Liver (tissue), 8 donors: ENCODE measurements at regions not wholly inside any gene's neighbourhood (a gene's known extent, or its start where the extent isn't known, plus 50 kb on each side); places are given as distances from the start of the nearest gene placed in this dataset.

Source experiments
- DNase-seq: peaks from one replicate; pipeline ENCODE4 v3.0.0-alpha.2; 2017; ENCODE audit warnings: low spot score
- H3K27ac ChIP-seq, 2 donors: one replicate each; pipeline ENCODE4 v1.7.0; 2013; ENCODE audit warnings: inconsistent platforms in 2 of 2, low read length in 2 of 2, control low read depth in 1 of 2, low read depth in 1 of 2, mild to moderate bottlenecking in 1 of 2
- H3K27me3 ChIP-seq, 4 donors: one replicate each; pipeline versions ENCODE4 v1.6.1 to v1.7.0; 2013; ENCODE audit warnings: low read length in 3 of 4, inconsistent platforms in 1 of 4, mild to moderate bottlenecking in 1 of 4, moderate library complexity in 1 of 4; ENCODE audit not compliant: control insufficient read depth in 4 of 4, insufficient read depth in 4 of 4
- H3K36me3 ChIP-seq, 4 donors: one replicate each; pipeline versions ENCODE4 v1.6.1 to v1.7.0; 2013; ENCODE audit warnings: low read length in 3 of 4, mild to moderate bottlenecking in 3 of 4, low read depth in 1 of 4, moderate library complexity in 1 of 4; ENCODE audit not compliant: control insufficient read depth in 4 of 4, insufficient read depth in 3 of 4
- H3K4me1 ChIP-seq, 4 donors: one replicate each; pipeline versions ENCODE4 v1.6.1 to v1.7.0; 2013; ENCODE audit warnings: low read length in 3 of 4, mild to moderate bottlenecking in 3 of 4, moderate library complexity in 1 of 4; ENCODE audit not compliant: control insufficient read depth in 4 of 4, insufficient read depth in 4 of 4
- H3K4me3 ChIP-seq, 3 donors: one replicate each; pipeline versions ENCODE4 v1.6.1 to v1.7.0; 2013; ENCODE audit warnings: low read length in 3 of 3, control low read depth in 1 of 3, low read depth in 1 of 3, mild to moderate bottlenecking in 1 of 3
- H3K9ac ChIP-seq, 2 donors: one replicate each; pipeline ENCODE4 v1.7.0; 2013; ENCODE audit warnings: low read length in 2 of 2, mild to moderate bottlenecking in 2 of 2, moderate library complexity in 2 of 2, control low read depth in 1 of 2, low read depth in 1 of 2
- H3K9me3 ChIP-seq, 4 donors: one replicate each; pipeline versions ENCODE4 v1.6.1 to v1.7.0; 2013; ENCODE audit warnings: low read length in 3 of 4; ENCODE audit not compliant: control insufficient read depth in 4 of 4
- EGR1 ChIP-seq, 2 donors: IDR thresholded peaks; 2 replicates each; pipeline ENCODE4 v1.6.1; 2016 to 2018; ENCODE audit warnings: antibody characterized with exemption in 2 of 2, low read depth in 2 of 2
- FOXA1 ChIP-seq: IDR thresholded peaks from 2 replicates; pipeline ENCODE4 v1.6.1; 2016; ENCODE audit warnings: antibody characterized with exemption
- FOXA2 ChIP-seq: IDR thresholded peaks from 2 replicates; pipeline ENCODE4 v1.6.1; 2016; ENCODE audit warnings: antibody characterized with exemption
- HNF4A ChIP-seq, 2 donors: conservative IDR thresholded peaks; 2 replicates each; pipeline ENCODE4 v1.6.1; 2016; ENCODE audit warnings: antibody characterized with exemption in 2 of 2, mild to moderate bottlenecking in 2 of 2
- HNF4G ChIP-seq: IDR thresholded peaks from 2 replicates; pipeline ENCODE4 v1.6.1; 2016; ENCODE audit warnings: antibody characterized with exemption
- JUND ChIP-seq, 2 donors: IDR thresholded peaks; 2 replicates each; pipeline ENCODE4 v1.6.1; 2016; ENCODE audit warnings: antibody characterized with exemption in 2 of 2
- NR2F2 ChIP-seq: IDR thresholded peaks from 2 replicates; pipeline ENCODE4 v1.6.1; 2016; ENCODE audit warnings: antibody characterized with exemption
- RAD21 ChIP-seq, 2 donors: IDR thresholded peaks; 2 replicates each; pipeline ENCODE4 v1.6.1; 2016; ENCODE audit warnings: antibody characterized with exemption in 2 of 2, mild to moderate bottlenecking in 2 of 2
- RXRA ChIP-seq, 2 donors: IDR thresholded peaks; 2 replicates each; pipeline ENCODE4 v1.6.1; 2017 to 2018; ENCODE audit warnings: antibody characterized with exemption in 2 of 2, mild to moderate bottlenecking in 1 of 2
- SP1 ChIP-seq: IDR thresholded peaks from 2 replicates; pipeline ENCODE4 v1.6.1; 2018; ENCODE audit warnings: antibody characterized with exemption, mild to moderate bottlenecking
- TAF1 ChIP-seq: conservative IDR thresholded peaks from 2 replicates; pipeline ENCODE4 v1.6.1; 2016; ENCODE audit warnings: antibody characterized with exemption, mild to moderate bottlenecking
- YY1 ChIP-seq: IDR thresholded peaks from 2 replicates; pipeline ENCODE4 v1.6.1; 2016; ENCODE audit warnings: antibody characterized with exemption, mild to moderate bottlenecking
- WGBS: extraction: QIAGEN DNeasy Blood & Tissue Kit; methylation state at CpG from one replicate; pipeline ENCODE4 v1.1.7; 2013; 5-methylcytosine and 5-hydroxymethylcytosine counted together
- TF ChIP-seq, protein P1 (sequence below): IDR thresholded peaks from 2 replicates; pipeline ENCODE4 v1.6.1; 2016; ENCODE audit warnings: antibody characterized with exemption, mild to moderate bottlenecking
- TF ChIP-seq, protein P2 (sequence below): fragments of 150-350 bp; IDR thresholded peaks from 2 replicates; pipeline ENCODE4 v1.5.1; 2017; ENCODE audit warnings: improper control_type of control experiment, low read depth, low read length; ENCODE audit not compliant: missing input control
- TF ChIP-seq, protein P3 (sequence below): IDR thresholded peaks from 2 replicates; pipeline ENCODE4 v1.6.1; 2016; ENCODE audit warnings: antibody characterized with exemption
- TF ChIP-seq, protein P4 (sequence below): IDR thresholded peaks from 2 replicates; pipeline ENCODE4 v1.6.1; 2016; ENCODE audit warnings: antibody characterized with exemption
- donor health status: healthy.
- donor health status: healthy.
- donor health status: healthy.
- donor health status: healthy.
- donor health status: healthy.

DNA sequence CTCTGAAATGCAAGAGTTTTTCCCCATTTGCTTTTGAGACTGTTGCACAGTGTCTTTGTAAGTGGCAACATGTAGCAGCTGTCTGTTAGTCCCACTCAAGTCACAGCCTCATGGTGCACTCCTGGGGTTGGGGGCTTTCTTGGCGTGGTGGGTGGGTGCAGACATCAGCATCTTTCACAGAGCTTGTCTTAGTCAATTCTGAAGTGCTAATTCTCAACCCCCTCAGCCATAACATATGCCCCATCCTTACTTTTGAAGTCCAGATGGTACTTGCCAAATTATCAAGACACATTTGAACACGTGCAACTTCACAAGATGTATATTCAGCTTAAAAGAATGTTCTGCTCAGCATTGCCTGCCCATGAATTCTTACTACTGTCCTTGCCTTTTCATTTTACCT is 87.1 kb downstream of the VCAM1 start:
- no peak for DNase-seq
- Histone ChIP-seq H3K27ac (no peak overlapping the region), H3K9ac (no peak overlapping the region), H3K4me3 (no peak overlapping the region), H3K4me1 (no peaks in the 10 kb centered on the region), H3K9me3 (no peaks in the 10 kb centered on the region), H3K27me3 (peaks cover 0 to 3% (median 0%) of the 10 kb centered on the region in 4 donors), H3K36me3 (no peaks in the 10 kb centered on the region)
- WGBS: 70% methylated on average over 2 of the region's 2 CpGs
- no peak for TF ChIP-seq HNF4G
- TF ChIP-seq, protein P1, sequence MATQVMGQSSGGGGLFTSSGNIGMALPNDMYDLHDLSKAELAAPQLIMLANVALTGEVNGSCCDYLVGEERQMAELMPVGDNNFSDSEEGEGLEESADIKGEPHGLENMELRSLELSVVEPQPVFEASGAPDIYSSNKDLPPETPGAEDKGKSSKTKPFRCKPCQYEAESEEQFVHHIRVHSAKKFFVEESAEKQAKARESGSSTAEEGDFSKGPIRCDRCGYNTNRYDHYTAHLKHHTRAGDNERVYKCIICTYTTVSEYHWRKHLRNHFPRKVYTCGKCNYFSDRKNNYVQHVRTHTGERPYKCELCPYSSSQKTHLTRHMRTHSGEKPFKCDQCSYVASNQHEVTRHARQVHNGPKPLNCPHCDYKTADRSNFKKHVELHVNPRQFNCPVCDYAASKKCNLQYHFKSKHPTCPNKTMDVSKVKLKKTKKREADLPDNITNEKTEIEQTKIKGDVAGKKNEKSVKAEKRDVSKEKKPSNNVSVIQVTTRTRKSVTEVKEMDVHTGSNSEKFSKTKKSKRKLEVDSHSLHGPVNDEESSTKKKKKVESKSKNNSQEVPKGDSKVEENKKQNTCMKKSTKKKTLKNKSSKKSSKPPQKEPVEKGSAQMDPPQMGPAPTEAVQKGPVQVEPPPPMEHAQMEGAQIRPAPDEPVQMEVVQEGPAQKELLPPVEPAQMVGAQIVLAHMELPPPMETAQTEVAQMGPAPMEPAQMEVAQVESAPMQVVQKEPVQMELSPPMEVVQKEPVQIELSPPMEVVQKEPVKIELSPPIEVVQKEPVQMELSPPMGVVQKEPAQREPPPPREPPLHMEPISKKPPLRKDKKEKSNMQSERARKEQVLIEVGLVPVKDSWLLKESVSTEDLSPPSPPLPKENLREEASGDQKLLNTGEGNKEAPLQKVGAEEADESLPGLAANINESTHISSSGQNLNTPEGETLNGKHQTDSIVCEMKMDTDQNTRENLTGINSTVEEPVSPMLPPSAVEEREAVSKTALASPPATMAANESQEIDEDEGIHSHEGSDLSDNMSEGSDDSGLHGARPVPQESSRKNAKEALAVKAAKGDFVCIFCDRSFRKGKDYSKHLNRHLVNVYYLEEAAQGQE: no peak
- TF ChIP-seq NR2F2: no peak
- no peak for TF ChIP-seq EGR1 (IDR thresholded peaks at IDR 0.05; ENCODE audit: low read depth in 2 of 2)
- TF ChIP-seq, protein P2, sequence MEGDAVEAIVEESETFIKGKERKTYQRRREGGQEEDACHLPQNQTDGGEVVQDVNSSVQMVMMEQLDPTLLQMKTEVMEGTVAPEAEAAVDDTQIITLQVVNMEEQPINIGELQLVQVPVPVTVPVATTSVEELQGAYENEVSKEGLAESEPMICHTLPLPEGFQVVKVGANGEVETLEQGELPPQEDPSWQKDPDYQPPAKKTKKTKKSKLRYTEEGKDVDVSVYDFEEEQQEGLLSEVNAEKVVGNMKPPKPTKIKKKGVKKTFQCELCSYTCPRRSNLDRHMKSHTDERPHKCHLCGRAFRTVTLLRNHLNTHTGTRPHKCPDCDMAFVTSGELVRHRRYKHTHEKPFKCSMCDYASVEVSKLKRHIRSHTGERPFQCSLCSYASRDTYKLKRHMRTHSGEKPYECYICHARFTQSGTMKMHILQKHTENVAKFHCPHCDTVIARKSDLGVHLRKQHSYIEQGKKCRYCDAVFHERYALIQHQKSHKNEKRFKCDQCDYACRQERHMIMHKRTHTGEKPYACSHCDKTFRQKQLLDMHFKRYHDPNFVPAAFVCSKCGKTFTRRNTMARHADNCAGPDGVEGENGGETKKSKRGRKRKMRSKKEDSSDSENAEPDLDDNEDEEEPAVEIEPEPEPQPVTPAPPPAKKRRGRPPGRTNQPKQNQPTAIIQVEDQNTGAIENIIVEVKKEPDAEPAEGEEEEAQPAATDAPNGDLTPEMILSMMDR: no peak
- TF ChIP-seq JUND (IDR thresholded peaks at IDR 0.05): no peak
- no peak for TF ChIP-seq TAF1
- no peak for TF ChIP-seq RXRA (IDR thresholded peaks at IDR 0.05)
- no peak for TF ChIP-seq RAD21 (IDR thresholded peaks at IDR 0.05)
- TF ChIP-seq YY1: no peak
- TF ChIP-seq FOXA1: no peak
- TF ChIP-seq, protein P3, sequence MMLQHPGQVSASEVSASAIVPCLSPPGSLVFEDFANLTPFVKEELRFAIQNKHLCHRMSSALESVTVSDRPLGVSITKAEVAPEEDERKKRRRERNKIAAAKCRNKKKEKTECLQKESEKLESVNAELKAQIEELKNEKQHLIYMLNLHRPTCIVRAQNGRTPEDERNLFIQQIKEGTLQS: no peak
- TF ChIP-seq, protein P4, sequence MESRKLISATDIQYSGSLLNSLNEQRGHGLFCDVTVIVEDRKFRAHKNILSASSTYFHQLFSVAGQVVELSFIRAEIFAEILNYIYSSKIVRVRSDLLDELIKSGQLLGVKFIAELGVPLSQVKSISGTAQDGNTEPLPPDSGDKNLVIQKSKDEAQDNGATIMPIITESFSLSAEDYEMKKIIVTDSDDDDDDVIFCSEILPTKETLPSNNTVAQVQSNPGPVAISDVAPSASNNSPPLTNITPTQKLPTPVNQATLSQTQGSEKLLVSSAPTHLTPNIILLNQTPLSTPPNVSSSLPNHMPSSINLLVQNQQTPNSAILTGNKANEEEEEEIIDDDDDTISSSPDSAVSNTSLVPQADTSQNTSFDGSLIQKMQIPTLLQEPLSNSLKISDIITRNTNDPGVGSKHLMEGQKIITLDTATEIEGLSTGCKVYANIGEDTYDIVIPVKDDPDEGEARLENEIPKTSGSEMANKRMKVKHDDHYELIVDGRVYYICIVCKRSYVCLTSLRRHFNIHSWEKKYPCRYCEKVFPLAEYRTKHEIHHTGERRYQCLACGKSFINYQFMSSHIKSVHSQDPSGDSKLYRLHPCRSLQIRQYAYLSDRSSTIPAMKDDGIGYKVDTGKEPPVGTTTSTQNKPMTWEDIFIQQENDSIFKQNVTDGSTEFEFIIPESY: no peak
- no peak for TF ChIP-seq SP1
- TF ChIP-seq HNF4A (conservative IDR thresholded peaks at IDR 0.05): no peak
- no peak for TF ChIP-seq FOXA2

DNA sequence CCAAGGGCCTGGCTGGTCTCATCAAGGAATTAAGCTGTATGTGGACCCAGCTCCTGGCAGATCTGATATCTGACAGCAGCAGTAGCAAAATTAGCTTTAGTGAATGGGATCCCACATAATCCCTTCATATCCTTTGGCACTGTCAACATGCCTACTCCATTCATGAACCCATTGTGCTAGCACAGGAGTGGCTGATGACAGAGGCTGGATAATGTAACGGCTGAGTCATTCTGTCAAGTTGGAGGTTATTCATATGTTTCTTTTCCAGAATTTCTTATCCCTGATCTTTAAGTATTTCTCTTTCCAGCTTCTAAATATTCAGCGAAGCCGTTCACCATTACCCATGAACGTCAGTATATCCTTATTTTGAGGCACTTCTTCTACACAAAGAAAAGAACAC is 84.3 kb downstream of the EXTL2 start:
- no peak for TF ChIP-seq EGR1 (IDR thresholded peaks at IDR 0.05; ENCODE audit: low read depth in 2 of 2)
- TF ChIP-seq, protein P4: no peak
- TF ChIP-seq, protein P1: no peak

More for the DNA sequence above, 84.3 kb downstream of the EXTL2 start:
- no peak for DNase-seq
- Histone ChIP-seq H3K27me3 (peaks cover 0 to 3% (median 0%) of the 10 kb centered on the region in 4 donors), H3K27ac (no peak overlapping the region), H3K4me1 (no peaks in the 10 kb centered on the region), H3K36me3 (no peaks in the 10 kb centered on the region), H3K9me3 (no peaks in the 10 kb centered on the region), H3K9ac (no peak overlapping the region), H3K4me3 (no peak overlapping the region)
- 87% methylated on average over 4 of the region's 4 CpGs for WGBS
